Stimulated activated CD8-positive, alpha-beta memory T cell treated with anti-CD3 and anti-CD28 coated beads, Interleukin-15, amount 100 ng/mL, for 1 hour (primary cell): ENCODE measurements at regions not wholly inside any gene's neighbourhood (a gene's known extent, or its start where the extent isn't known, plus 50 kb on each side); places are given as distances from the start of the nearest gene placed in this dataset.

Experiments used
- DNase-seq: peaks from one replicate; pipeline ENCODE4 v3.0.0-alpha.2; 2020; ENCODE audit warnings: low read depth

GRCh38 chr5:68538814-68539420, 323.4 kb downstream of the PIK3R1 start:
- no peak for DNase-seq

- DNase-seq, result no peak
These were observed 325.4 kb downstream of the PIK3R1 start for GRCh38 chr5:68540798-68541590.

- no peak for DNase-seq
These were observed 326.7 kb downstream of the PIK3R1 start for GRCh38 chr5:68542207-68542606.

GRCh38 chr5:68543212-68543611, 327.7 kb downstream of the PIK3R1 start:
- DNase-seq, result no peak

- no peak for DNase-seq
These were observed 328.6 kb downstream of the PIK3R1 start for GRCh38 chr5:68544091-68544647.

GRCh38 chr5:68544648-68545552, 329.3 kb downstream of the PIK3R1 start:
- DNase-seq, result no peak

GRCh38 chr5:68545636-68546295, 330.2 kb downstream of the PIK3R1 start:
- no peak for DNase-seq

GRCh38 chr5:68547056-68547455, 331.5 kb downstream of the PIK3R1 start:
- no peak for DNase-seq

GRCh38 chr5:68547622-68548021, 332.1 kb downstream of the PIK3R1 start:
- no peak for DNase-seq

- no peak for DNase-seq
These were observed 333.6 kb downstream of the PIK3R1 start for GRCh38 chr5:68548959-68549676.

GRCh38 chr5:68550015-68550414, 334.5 kb downstream of the PIK3R1 start:
- DNase-seq, result no peak

GRCh38 chr5:68551436-68551835, 335.9 kb downstream of the PIK3R1 start:
- DNase-seq, result no peak

GRCh38 chr5:68554571-68555279, 339.2 kb downstream of the PIK3R1 start:
- no peak for DNase-seq

- DNase-seq, result no peak
These were observed 340.5 kb downstream of the PIK3R1 start for GRCh38 chr5:68555907-68556681.

- no peak for DNase-seq
These were observed 341.8 kb downstream of the PIK3R1 start for GRCh38 chr5:68557162-68557936.

- DNase-seq, result no peak
These were observed 346.8 kb downstream of the PIK3R1 start for GRCh38 chr5:68562308-68562707.

- DNase-seq, result no peak
These were observed 349.9 kb downstream of the PIK3R1 start for GRCh38 chr5:68565427-68565826.

GRCh38 chr5:68576805-68577204, 361.2 kb downstream of the PIK3R1 start:
- DNase-seq, result no peak

- no peak for DNase-seq
These were observed 366.7 kb downstream of the PIK3R1 start for GRCh38 chr5:68582284-68582683.
